Osteocyte (in vitro differentiated cells): ENCODE measurements at regions not wholly inside any gene's neighbourhood (a gene's known extent, or its start where the extent isn't known, plus 50 kb on each side); places are given as distances from the start of the nearest gene placed in this dataset.

ENCODE experiments used
- DNase-seq: peaks from one replicate; pipeline ENCODE4 v3.0.0; 2021; ENCODE audit warnings: mixed read lengths; ENCODE audit not compliant: unreplicated experiment; ENCODE audit errors: extremely low spot score
- H3K27ac Mint-ChIP-seq: one replicate; pipeline ENCODE4 v1.8.0; 2021; ENCODE audit warnings: mild to moderate bottlenecking, mixed read lengths; ENCODE audit not compliant: unreplicated experiment
- H3K27me3 Mint-ChIP-seq: one replicate; pipeline ENCODE4 v1.8.0; 2021; ENCODE audit warnings: mixed read lengths; ENCODE audit not compliant: unreplicated experiment
- H3K36me3 Mint-ChIP-seq: one replicate; pipeline ENCODE4 v1.8.0; 2021; ENCODE audit warnings: mixed read lengths; ENCODE audit not compliant: unreplicated experiment
- H3K4me1 Mint-ChIP-seq: one replicate; pipeline ENCODE4 v1.8.0; 2021; ENCODE audit warnings: mixed read lengths; ENCODE audit not compliant: unreplicated experiment
- H3K4me3 Mint-ChIP-seq: one replicate; pipeline ENCODE4 v1.8.0; 2021; ENCODE audit warnings: mild to moderate bottlenecking, moderate library complexity, mixed read lengths; ENCODE audit not compliant: unreplicated experiment
- H3K9me3 Mint-ChIP-seq: one replicate; pipeline ENCODE4 v1.8.0; 2021; ENCODE audit warnings: mixed read lengths; ENCODE audit not compliant: unreplicated experiment
- CTCF ChIP-seq: fragments of 200-600 bp; sonication (generic); IDR thresholded peaks from 2 replicates; pipeline ENCODE4 v1.5.0; 2021; ENCODE audit warnings: antibody characterized with exemption, mild to moderate bottlenecking, moderate library complexity

GRCh38 chr3:164890061-164890460 is 188.2 kb downstream of the SI start:
- Mint-ChIP-seq H3K27ac (no peak overlapping the region), H3K27me3 (peaks cover 6% of the 10 kb centered on the region), H3K4me3 (no peak overlapping the region), H3K4me1 (no peaks in the 10 kb centered on the region), H3K36me3 (no peaks in the 10 kb centered on the region), H3K9me3 (peaks cover 23% of the 10 kb centered on the region)
- no peak for DNase-seq
- no peak for TF ChIP-seq CTCF

GRCh38 chr3:164883171-164883570 is 195.1 kb downstream of the SI start:
- peaks cover 13% of the 10 kb centered on the region for H3K9me3 Mint-ChIP-seq
- H3K27me3 Mint-ChIP-seq: peaks cover 6% of the 10 kb centered on the region
- no peak overlapping the region for H3K27ac Mint-ChIP-seq
- TF ChIP-seq CTCF: no peak
- H3K4me3 Mint-ChIP-seq: no peak overlapping the region
- H3K4me1 Mint-ChIP-seq: no peaks in the 10 kb centered on the region
- no peaks in the 10 kb centered on the region for H3K36me3 Mint-ChIP-seq
- no peak for DNase-seq

- Mint-ChIP-seq H3K9me3 (no peaks in the 10 kb centered on the region), H3K4me1 (no peaks in the 10 kb centered on the region), H3K4me3 (no peak overlapping the region), H3K36me3 (no peaks in the 10 kb centered on the region), H3K27ac (no peak overlapping the region), H3K27me3 (peaks cover 7% of the 10 kb centered on the region)
- no peak for TF ChIP-seq CTCF
- no peak for DNase-seq
These were observed 199.1 kb downstream of the SI start for GRCh38 chr3:164879201-164879600.

- H3K4me3 Mint-ChIP-seq: no peak overlapping the region
- H3K4me1 Mint-ChIP-seq: no peaks in the 10 kb centered on the region
- no peaks in the 10 kb centered on the region for H3K36me3 Mint-ChIP-seq
- peaks cover 6% of the 10 kb centered on the region for H3K27me3 Mint-ChIP-seq
- DNase-seq: no peak
- H3K27ac Mint-ChIP-seq: no peak overlapping the region
- TF ChIP-seq CTCF: no peak
- peaks cover 4% of the 10 kb centered on the region for H3K9me3 Mint-ChIP-seq
These were observed 213.8 kb downstream of the SI start for GRCh38 chr3:164864454-164864853.

- H3K4me1 Mint-ChIP-seq: no peaks in the 10 kb centered on the region
- H3K4me3 Mint-ChIP-seq: no peak overlapping the region
- no peaks in the 10 kb centered on the region for H3K36me3 Mint-ChIP-seq
- no peaks in the 10 kb centered on the region for H3K9me3 Mint-ChIP-seq
- no peak for TF ChIP-seq CTCF
- no peak for DNase-seq
- no peaks in the 10 kb centered on the region for H3K27me3 Mint-ChIP-seq
- H3K27ac Mint-ChIP-seq: no peak overlapping the region
These were observed 225.4 kb downstream of the SI start for GRCh38 chr3:164852866-164853265.
